ENCODE measurements at regions not wholly inside any gene's neighbourhood (a gene's known extent, or its start where the extent isn't known, plus 50 kb on each side); places are given as distances from the start of the nearest gene placed in this dataset.

DNA sequence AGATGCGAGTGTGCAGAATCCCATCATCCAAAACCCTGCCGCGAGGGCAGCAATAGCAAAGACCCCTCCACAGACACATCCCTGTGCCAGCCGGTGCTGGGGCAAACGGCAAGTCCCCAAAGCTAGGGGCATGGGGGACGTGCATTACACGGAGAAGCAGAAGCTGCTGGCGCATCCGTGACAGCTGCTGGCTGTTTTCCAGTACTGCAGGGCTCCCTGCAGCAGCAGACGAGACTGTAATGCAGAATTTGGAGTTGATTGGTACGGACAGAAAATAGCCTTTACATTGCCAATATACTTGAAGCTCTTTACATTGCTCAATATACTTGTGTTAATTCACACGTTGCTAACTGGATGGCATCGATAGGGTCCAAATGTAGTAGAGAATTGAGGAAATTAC is 77.2 kb upstream of the TMTC4 start:
- H3K4ac ChIP-seq (replicated peaks; ENCODE audit: insufficient read length, low read depth, low read length): no peak overlapping the region

More for the DNA sequence above, 77.2 kb upstream of the TMTC4 start:
- Histone ChIP-seq H3K56ac (replicated peaks; ENCODE audit: insufficient read length, low read depth, low read length) (no peak overlapping the region), H2BK15ac (ENCODE audit: low read length) (no peak overlapping the region), H3K23ac (ENCODE audit: insufficient read length) (no peak overlapping the region), H4K91ac (replicated peaks; ENCODE audit: insufficient read length, low read length) (no peak overlapping the region), H2AK5ac (ENCODE audit: low read depth, low read length) (no peak overlapping the region), H3K23me2 (ENCODE audit: low read depth, low read length) (no peaks in the 10 kb centered on the region), H3K27ac (ENCODE audit: low read depth, low read length) (no peak overlapping the region), H3K79me2 (ENCODE audit: control insufficient read depth in 1 of 2, insufficient read depth in 2 of 2, low read length in 2 of 2) (no peaks in the 10 kb centered on the region), H2BK20ac (ENCODE audit: low read length) (no peak overlapping the region), H3K4me3 (ENCODE audit: extremely low read depth in 1 of 4, insufficient read depth in 2 of 4, low read depth in 3 of 4, low read length in 4 of 4) (no peak overlapping the region), H2AFZ (ENCODE audit: low read length) (no peak overlapping the region), H3K79me1 (ENCODE audit: low read depth, low read length) (no peaks in the 10 kb centered on the region), H3K18ac (ENCODE audit: extremely low read depth, low read length) (no peak overlapping the region), H2BK120ac (replicated peaks; ENCODE audit: low read depth, low read length) (no peak overlapping the region), H4K5ac (ENCODE audit: insufficient read length, low read depth, low read length) (no peak overlapping the region), H2BK12ac (ENCODE audit: low read depth, low read length) (no peak overlapping the region), H3K4me2 (ENCODE audit: insufficient read depth in 1 of 2, low read depth in 2 of 2, low read length in 2 of 2) (no peak overlapping the region), H3K4me1 (replicated peaks in 1 of 4; ENCODE audit: control insufficient read depth in 3 of 4, insufficient read depth in 4 of 4, low read length in 3 of 4) (no peaks in the 10 kb centered on the region), H4K8ac (ENCODE audit: extremely low read depth, insufficient read depth, low read length) (no peak overlapping the region), H3K36me3 (ENCODE audit: control insufficient read depth in 2 of 4, insufficient read depth in 4 of 4, low read length in 3 of 4) (no peaks in the 10 kb centered on the region), H3K27me3 (replicated peaks in 1 of 4; ENCODE audit: control insufficient read depth in 3 of 4, extremely low read depth in 1 of 4, insufficient read depth in 3 of 4, low read length in 3 of 4) (no peaks in the 10 kb centered on the region), H3K9me3 (ENCODE audit: insufficient read depth in 2 of 2, low read depth in 1 of 2, low read length in 1 of 2) (no peaks in the 10 kb centered on the region), H4K20me1 (replicated peaks in 1 of 2; ENCODE audit: control insufficient read depth in 1 of 2, insufficient read depth in 2 of 2, low read length in 2 of 2) (no peaks in the 10 kb centered on the region), H2BK5ac (ENCODE audit: low read depth, low read length) (no peak overlapping the region), H3K9ac (replicated peaks in 1 of 4; ENCODE audit: extremely low read depth in 1 of 4, low read depth in 3 of 4, low read length in 3 of 4) (no peak overlapping the region), H3K14ac (ENCODE audit: insufficient read length) (no peak overlapping the region)
- DNase-seq (ENCODE audit: low read depth in 1 of 2, low spot score in 2 of 2) (peak in 1 of 2 experiments; percentile 41), FAIRE-seq (no peak)
- WGBS, 2 experiments (ENCODE audit: extremely low coverage in 1 of 2, insufficient coverage in 1 of 2, insufficient read length in 1 of 2, insufficient replicate concordance in 2 of 2, low coverage in 1 of 2, low lambda C conversion rate in 2 of 2, missing lambda C conversion rate in 1 of 2): 94% methylated on average over 13 of the region's 13 CpGs; no CpG with 5 or more reads in 1 of the 2 experiments
- ChIA-PET POLR2A (ENCODE audit: partially characterized antibody) (interaction anchor here (0.6 kb wide), 1 partner anchor 181 kb away, joined by 3 read pairs; no protein-coding TSS in a partner anchor), CTCF (ENCODE audit: partially characterized antibody) (interaction anchor here (1.0 to 2.7 kb wide), 8 partner anchors 13 to 179 kb away, joined by 3 to 7 read pairs (median 4); no protein-coding TSS in a partner anchor)
- TF ChIP-seq TCF12 (IDR thresholded peaks at IDR 0.05; ENCODE audit: low read depth, low read length): no peak
- no peak for TF ChIP-seq HDAC2 (IDR thresholded peaks at IDR 0.05; ENCODE audit: borderline replicate concordance in 1 of 2, low read depth in 2 of 2, low read length in 2 of 2)
- no peak for TF ChIP-seq CTBP2 (IDR thresholded peaks at IDR 0.05; ENCODE audit: borderline replicate concordance, insufficient read depth, insufficient read length, low read length)
- no peak for TF ChIP-seq CHD1 (IDR thresholded peaks at IDR 0.05; ENCODE audit: low read depth, low read length)
- peak in 1 of 2 experiments; percentile 25; a peak in 2 of 4 replicates for TF ChIP-seq RAD21 (IDR thresholded peaks at IDR 0.05 in 1 of 2, conservative IDR thresholded peaks at IDR 0.05 in 1 of 2; ENCODE audit: low read depth in 2 of 2, low read length in 2 of 2)
- TF ChIP-seq USF2 (IDR thresholded peaks at IDR 0.05; ENCODE audit: low read length): no peak
- peak in 1 of 3 experiments; percentile 23; a peak in 2 of 4 replicates for TF ChIP-seq CTCF (IDR thresholded peaks at IDR 0.05; ENCODE audit: control extremely low read depth in 1 of 3, insufficient read depth in 1 of 3, low read depth in 1 of 3, low read length in 3 of 3)
- no peak for TF ChIP-seq BCL11A (IDR thresholded peaks at IDR 0.05; ENCODE audit: low read depth in 2 of 2, low read length in 2 of 2)
